ENCODE measurements at regions not wholly inside any gene's neighbourhood (a gene's known extent, or its start where the extent isn't known, plus 50 kb on each side); places are given as distances from the start of the nearest gene placed in this dataset.

DNA sequence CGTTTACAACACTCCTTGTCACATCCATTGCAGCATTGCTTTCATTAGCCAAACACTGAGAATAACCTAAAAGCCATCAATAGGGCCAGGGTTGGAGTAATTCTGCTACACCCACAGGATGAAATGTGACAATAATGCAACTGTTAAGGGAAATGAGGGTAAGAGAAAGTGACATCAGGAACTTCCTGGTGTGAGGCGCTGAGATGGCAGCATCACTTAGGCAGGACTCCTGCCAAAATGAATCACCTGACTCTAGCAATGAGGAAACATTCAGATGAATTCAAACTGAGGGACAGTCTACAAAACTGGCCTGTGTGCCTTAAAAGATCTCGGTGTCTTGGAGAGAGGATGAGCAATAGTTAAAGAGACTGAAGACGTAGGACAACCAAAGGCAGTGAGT lies 115.6 kb upstream of the AGAP1 start:
- no peak overlapping the region for H3K4me3 ChIP-seq (ENCODE audit: low read depth, low read length)
- no peak for DNase-seq (ENCODE audit: low read depth)
- TF ChIP-seq, protein P1, sequence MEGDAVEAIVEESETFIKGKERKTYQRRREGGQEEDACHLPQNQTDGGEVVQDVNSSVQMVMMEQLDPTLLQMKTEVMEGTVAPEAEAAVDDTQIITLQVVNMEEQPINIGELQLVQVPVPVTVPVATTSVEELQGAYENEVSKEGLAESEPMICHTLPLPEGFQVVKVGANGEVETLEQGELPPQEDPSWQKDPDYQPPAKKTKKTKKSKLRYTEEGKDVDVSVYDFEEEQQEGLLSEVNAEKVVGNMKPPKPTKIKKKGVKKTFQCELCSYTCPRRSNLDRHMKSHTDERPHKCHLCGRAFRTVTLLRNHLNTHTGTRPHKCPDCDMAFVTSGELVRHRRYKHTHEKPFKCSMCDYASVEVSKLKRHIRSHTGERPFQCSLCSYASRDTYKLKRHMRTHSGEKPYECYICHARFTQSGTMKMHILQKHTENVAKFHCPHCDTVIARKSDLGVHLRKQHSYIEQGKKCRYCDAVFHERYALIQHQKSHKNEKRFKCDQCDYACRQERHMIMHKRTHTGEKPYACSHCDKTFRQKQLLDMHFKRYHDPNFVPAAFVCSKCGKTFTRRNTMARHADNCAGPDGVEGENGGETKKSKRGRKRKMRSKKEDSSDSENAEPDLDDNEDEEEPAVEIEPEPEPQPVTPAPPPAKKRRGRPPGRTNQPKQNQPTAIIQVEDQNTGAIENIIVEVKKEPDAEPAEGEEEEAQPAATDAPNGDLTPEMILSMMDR (IDR thresholded peaks at IDR 0.05; ENCODE audit: insufficient read depth, low read depth, low read length, missing control alignments): no peak

DNA sequence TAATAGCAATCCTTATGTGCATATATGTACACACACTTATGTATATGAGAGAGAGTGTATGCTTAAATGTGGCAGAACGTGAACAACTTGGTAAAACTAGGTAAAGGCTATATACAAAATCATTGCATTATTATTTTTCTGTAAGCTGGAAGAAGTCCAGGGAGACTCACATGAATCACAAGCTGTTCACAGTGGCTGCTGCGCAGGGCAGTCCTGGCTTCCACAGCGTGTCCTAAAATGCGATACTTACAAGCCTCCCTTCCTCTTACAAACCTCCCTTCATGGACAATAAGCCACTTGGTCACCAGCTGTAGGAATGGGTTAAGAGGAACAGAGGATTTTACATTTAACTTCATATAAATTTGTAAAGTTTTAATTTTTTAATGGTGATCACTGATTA lies 114.9 kb upstream of the AGAP1 start:
- H3K4me3 ChIP-seq (ENCODE audit: low read depth, low read length): no peak overlapping the region
- TF ChIP-seq, protein P1 (IDR thresholded peaks at IDR 0.05; ENCODE audit: insufficient read depth, low read depth, low read length, missing control alignments): no peak
- DNase-seq (ENCODE audit: low read depth): no peak

DNA sequence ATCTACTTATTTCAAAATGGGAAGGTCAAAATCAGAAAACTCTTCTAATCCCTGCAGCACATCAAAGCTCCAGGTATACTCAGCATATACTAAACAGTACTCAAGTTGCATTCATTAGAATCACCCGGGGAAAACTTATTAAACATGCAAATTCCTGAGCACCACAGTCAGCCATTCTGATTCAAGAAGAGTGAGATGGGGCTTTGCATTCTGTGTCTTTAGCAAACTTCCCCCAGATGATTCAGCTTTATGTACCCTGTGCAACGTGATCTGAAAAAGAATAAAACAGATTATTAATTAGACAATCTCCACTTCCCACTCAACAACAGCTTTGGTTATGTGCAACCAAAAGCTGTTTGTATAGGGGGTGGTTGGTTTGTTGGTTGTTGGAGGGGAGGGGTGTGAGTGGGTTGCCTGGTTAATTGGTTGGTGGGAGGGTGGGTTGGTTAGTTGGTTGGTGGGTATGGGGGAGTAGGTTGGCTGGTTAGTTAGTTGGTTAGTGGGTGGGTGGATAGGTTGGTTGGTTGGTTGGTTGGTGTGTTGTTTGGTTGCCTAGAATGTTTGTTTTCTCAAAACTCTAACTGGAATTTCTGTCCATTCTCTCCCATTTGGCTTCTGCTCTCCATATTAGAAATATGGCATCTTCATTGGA lies 112.5 kb upstream of the AGAP1 start:
- TF ChIP-seq, protein P1 (IDR thresholded peaks at IDR 0.05; ENCODE audit: insufficient read depth, low read depth, low read length, missing control alignments): no peak
- H3K4me3 ChIP-seq (ENCODE audit: low read depth, low read length): no peak overlapping the region
- DNase-seq (ENCODE audit: low read depth): no peak

DNA sequence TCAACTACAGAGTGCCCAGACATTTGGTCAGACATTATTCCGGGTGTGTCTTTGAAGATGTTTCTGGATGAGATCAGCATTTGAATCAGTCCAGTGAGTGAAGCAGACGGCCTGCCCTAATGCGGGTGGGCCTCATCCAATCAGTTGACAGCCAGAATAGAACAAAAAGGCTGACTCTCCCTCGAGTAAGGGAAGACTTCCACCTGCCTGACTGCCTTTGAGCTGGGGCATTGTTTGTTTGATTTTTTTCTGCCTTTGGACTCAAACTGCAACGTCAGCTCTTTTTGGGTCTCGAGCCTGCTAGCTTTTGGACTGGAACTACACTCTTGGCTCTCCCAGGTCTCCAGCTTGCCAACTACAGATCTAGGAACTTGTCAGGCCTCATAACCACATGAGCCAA lies 111.7 kb upstream of the AGAP1 start:
- TF ChIP-seq, protein P1 (IDR thresholded peaks at IDR 0.05; ENCODE audit: insufficient read depth, low read depth, low read length, missing control alignments): no peak
- no peak overlapping the region for H3K4me3 ChIP-seq (ENCODE audit: low read depth, low read length)
- no peak for DNase-seq (ENCODE audit: low read depth)

DNA sequence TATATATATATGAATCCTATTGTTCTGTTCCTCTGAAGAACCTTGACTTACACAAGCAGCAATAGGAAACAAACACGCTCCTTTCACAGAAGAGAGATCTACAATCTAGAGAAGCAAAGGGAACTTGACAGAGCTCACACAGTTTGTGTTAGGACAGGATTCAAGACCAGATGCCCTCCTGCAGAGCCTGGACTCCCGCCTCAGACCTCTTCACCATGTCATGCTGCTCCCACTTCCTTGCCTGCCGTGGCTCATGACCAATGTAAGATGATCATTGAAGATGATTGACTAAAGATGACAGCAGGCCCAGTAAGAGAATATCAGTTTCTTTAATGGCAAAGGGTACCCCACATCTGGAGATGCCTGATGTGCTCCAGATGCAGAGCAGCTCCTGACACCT lies 111.2 kb upstream of the AGAP1 start:
- TF ChIP-seq, protein P1 (IDR thresholded peaks at IDR 0.05; ENCODE audit: insufficient read depth, low read depth, low read length, missing control alignments): no peak
- no peak for DNase-seq (ENCODE audit: low read depth)
- H3K4me3 ChIP-seq (ENCODE audit: low read depth, low read length): no peak overlapping the region

DNA sequence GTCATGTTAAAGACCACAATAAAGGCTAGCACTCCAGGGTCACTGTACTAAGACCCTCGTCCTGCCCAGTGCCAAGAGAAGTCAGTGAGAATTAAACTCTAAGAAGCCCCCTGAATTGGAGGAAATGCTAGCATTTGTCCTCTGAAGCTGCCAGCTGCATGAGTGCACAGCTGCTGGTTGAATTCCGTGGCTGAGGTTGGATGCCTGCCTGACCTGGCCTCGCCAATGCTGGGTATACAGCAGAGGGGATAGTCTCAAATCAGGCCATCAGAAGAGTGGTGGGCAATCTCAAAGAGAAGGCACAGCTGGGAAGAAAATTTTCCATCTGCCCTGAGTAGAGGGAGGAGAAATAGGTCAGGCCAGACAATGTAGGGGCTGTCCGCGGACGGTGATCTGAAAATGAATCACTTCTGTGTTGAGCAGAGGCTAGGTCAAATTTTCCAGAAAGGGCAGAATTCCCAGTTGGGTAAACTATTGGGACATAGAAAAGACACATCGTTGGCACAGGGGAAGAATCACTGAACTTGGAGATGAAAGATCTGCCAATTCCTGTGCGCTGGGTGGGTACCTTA lies 110.5 kb upstream of the AGAP1 start:
- DNase-seq (ENCODE audit: low read depth): no peak
- no peak overlapping the region for H3K4me3 ChIP-seq (ENCODE audit: low read depth, low read length)
- TF ChIP-seq, protein P1 (IDR thresholded peaks at IDR 0.05; ENCODE audit: insufficient read depth, low read depth, low read length, missing control alignments): no peak

DNA sequence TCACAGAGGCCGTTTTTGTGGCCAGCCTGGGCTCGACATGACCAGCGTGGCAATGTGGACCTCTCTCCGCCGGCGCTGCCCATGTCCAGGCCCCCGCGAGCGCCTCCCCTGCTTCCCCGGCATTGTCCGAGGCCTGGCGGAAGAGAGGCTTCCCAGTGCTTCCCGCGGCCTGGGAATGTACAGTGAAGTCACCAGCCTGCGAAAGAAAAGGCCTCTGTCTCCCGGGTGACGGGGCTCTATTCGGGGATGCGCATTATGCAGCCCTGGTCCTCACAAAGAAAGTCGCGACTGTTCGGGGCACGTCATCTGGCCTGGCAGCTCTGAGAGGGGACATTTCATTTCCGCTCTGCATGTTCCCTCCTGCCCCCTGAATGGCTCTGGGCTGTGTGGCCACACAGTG lies 109.2 kb upstream of the AGAP1 start:
- no peak for DNase-seq (ENCODE audit: low read depth)
- TF ChIP-seq, protein P1 (IDR thresholded peaks at IDR 0.05; ENCODE audit: insufficient read depth, low read depth, low read length, missing control alignments): no peak
- no peak overlapping the region for H3K4me3 ChIP-seq (ENCODE audit: low read depth, low read length)
